CD4-positive, alpha-beta T cell treated with Interleukin-10 for 1 hour (primary cell): ENCODE measurements at regions not wholly inside any gene's neighbourhood (a gene's known extent, or its start where the extent isn't known, plus 50 kb on each side); places are given as distances from the start of the nearest gene placed in this dataset.
"Not testable (repeated sequence)": the region's sequence is repeated elsewhere in the genome, so short reads cannot be mapped to it uniquely, and the experiment has no call there.

Experiments
- DNase-seq: peaks from one replicate; pipeline ENCODE4 v3.0.0-alpha.2; 2020

DNA sequence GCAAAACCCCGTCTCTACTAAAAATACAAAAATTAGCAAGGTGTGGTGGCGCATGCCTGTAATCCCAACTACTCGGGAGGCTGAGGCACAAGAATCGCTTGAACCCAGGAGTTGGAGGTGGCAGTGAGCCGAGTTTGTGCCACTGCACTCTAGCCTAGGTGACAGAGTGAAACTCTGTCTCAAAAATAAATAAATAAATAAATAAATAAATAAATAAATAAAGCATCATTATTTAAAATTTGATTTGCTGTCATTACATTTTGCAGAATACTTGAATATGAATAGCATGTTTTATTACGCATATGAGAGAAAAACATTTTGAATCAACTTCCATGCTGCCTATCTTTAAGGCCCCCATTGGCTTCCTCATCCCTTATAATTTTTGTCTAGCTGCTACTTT is 53.4 kb upstream of the MED14 start:
- not testable (repeated sequence) for DNase-seq

DNA sequence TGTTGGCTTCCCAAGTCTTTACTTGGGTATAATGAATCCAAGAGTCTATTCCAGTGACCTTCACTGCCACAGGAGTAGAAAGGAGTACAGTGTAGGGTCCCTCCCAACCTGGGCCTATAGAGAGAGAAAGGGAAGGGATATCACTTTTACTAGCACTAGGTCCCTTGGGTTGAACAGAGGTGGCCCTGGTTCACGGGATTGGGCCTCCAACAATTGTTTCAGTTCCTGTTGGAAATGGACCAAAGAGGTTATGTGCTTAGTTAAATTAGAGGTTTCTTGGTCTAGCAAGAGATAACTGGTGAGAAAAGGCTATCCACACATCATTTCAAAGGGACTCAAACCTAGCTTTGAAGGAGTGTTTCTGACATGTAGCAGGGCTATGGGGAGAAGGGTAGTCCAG is 57.1 kb upstream of the MED14 start:
- no peak for DNase-seq

DNA sequence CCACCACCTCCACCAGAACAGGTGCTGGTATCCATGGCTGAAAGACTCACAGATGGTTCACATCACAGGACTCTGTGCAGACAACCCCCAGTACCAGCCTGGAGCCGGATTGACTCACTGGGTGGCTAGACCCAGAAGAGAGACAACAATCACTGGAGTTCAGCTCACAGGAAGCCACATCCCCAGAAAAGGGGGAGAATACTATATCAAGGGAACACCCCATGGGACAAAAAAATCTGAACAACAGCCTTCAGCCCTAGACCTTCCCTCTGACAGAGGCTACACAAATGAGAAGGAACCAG is 59.4 kb upstream of the MED14 start:
- DNase-seq: not testable (repeated sequence)

DNA sequence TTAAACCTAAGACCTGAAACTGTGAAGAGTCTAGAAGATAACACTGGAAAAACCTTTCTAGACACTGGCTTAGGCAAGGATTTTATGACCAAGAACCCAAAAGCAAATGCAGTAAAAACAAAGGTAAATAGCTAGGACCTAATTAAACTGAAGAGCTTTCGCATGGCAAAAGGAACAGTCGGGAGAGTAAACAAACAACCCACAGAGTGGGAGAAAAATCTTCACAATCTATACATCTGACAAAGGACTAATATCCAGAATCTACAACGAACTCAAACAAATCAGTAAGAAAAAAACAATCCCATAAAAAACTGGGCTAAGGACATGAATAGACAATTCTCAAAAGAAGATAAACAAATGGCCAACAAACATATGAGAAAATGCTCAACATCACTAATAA is 64.4 kb upstream of the MED14 start:
- DNase-seq: not testable (repeated sequence)

DNA sequence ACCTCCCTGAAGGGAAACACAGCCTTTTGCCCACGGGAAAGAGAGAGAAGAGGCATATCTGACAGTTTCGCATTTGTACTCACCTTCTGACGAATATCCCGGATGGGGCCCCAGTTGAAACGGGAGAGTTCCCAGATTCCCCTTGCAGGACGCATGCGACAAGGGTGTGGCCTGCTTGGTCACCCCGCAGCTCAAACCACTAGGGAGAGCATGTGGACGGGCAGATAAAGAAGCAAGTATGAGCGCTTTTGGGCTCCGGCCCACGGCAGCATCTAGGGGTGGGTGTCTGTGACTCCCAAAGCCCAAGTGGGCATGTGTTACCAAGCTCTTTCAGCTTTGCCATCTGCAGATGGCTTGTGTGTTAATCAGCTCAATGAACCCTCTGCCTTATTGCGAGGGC is 70.1 kb upstream of the MED14 start:
- no peak for DNase-seq

DNA sequence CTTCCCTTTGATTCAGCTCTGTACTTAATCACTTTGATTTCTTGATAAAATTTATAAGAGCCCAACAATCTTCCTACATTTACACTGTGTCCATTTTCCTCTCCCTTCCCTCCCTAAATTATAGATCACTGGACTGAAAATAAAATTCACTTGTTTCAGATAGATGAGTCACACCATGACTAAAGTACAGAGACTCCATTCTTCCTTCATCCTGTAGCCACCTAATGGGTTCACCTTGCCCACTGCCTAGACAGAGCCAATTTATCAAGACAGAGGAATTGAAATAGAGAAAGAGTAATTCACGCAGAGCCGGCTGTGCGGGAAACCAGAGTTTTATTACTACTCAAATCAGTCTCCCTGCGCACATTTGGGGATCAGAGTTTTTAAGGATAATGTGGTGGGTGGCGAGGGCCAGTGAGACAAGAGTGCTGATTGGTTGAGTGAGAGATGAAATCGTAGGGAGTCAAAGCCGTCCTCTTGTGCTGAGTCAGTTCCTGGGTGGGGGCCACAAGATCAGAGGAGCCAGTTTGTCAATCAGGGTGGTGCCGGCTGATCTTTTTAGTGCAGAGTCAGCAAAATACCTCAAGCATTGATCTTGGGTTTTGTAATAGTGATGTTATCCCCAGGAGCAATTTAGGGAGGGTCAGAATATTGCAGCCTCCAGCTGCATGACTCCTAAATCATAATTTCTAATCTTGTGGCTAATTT is 71.3 kb upstream of the MED14 start:
- DNase-seq: no peak

DNA sequence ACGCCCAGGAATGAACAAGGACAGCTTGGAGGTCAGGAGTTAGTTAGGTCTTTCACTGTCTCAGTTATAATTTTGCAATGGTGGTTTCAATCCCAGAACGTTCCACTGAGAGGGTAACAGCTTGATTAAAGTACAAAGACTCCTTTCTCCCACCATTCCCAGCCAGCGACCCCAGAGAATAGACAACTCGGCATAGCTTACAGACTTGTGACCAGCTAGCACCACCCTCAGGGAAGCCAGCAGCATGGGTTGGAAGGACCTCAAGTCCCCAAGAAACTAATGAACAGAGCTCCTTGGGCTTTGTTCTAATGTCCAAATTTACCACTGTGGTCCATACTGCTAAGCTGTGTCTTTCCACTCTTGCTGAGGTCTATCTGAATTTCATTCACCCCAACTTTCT is 72.0 kb upstream of the MED14 start:
- DNase-seq: no peak

DNA sequence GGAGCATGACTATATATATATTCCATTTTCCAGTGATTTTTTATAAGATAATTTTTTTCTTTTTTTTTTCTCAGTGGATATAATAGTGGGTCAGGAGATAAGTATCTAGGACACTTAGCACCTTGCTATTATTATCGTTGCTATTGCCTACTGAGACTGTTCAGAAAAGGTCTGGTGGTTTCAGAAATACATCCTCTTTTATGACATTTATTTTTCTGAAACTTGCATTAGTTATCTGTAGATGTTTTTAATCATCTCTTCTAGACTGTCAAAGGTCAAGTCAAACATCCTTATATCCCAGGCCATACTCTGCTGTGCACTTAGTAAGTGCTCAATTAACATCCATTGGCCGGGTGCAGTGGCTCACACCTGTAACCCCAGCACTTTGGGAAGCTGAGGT is 72.9 kb upstream of the MED14 start:
- no peak for DNase-seq

DNA sequence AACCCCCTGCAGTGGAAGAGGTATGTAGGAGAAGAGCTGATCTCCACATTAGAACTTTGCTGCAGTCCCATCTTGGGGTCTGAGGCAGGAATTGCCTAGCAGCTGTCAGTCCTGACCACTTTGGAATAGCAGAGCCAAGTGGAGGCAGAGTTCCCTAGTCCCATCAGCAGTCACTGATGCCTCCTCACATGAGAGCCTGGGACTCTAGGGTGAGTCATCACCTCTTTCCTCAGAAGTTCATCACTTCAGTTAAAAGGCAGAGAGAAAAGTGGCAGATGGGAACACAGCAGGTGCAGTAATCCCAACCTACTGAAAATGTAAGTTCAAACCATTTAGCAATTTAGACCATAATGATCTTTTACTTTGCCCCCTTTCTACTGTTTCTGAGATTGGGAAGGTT is 73.9 kb upstream of the MED14 start:
- DNase-seq: no peak

DNA sequence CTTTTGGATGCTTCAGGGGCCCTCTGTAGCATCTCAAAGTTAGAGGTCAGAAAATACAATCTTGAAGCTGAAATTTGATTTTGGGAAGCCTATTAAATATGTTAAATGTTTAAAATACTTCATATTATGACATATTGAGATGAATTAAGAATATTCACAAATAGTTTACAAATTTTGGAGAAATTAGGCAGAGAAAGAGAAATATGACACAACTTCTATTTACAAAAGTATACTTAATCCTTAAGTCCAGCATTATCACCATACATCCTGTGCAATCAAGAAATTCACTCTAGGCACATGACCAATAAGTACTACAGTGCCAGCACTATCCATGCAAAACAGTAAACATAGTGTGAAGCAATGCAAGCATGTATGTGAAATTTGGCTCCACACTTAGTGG is 79.7 kb upstream of the MED14 start:
- not testable (repeated sequence) for DNase-seq

DNA sequence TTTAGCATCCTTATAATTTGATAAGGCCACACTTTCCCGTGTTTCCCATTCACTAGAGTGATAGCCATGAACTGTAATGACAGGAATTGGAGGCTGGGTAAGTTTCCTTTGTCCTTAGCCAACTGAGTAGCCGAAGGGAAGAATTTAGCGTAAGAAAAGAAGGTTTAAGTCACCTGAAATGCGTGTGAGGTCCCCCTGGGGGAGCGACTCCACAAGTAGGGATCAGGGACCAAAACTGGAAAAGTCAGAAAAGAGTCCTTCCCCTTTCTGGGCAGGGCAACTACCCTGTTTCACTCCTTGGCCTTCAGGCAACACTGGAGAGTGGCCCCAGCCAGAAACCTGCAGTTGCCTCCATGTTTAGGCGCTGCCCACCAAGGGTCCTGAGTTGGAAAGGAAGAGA is 81.6 kb upstream of the MED14 start:
- no peak for DNase-seq

DNA sequence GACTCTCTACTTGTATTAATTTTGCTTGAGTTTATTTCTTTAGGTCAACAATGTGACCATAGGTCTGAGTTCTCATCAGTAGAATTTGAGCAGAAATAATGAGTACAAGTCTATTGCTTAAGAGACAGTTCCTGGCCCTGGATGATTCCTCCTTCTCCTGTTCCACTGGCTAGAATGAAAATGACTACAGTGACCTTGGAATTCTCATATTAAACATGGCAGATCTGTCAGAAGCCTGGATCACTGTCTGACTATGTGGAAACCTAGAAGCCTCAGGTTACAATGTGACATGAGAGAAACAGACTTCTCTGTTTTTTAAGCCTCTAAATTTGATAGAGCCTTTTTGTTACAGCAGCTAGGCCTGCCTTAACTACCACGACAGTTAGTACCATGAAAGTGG is 82.9 kb upstream of the MED14 start:
- no peak for DNase-seq

DNA sequence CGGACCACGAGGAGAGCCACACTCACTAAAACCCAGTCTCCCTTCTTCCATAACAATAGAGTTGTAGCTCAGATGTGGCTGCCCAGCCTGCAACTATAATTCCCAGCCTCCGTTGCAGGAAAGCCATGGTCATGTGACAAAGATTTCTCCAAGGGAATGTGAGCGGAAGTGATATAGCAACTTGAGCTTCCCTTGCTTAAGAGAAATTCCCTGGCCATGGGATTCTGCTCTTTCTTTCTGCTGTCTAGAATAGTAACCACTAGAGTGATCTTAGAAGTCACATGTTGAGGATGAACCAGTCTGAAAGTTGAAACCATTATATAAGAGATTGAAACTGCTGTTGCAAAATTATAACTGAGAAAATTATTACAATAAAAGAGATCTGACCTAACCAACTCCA is 86.4 kb upstream of the MED14 start:
- DNase-seq: no peak

DNA sequence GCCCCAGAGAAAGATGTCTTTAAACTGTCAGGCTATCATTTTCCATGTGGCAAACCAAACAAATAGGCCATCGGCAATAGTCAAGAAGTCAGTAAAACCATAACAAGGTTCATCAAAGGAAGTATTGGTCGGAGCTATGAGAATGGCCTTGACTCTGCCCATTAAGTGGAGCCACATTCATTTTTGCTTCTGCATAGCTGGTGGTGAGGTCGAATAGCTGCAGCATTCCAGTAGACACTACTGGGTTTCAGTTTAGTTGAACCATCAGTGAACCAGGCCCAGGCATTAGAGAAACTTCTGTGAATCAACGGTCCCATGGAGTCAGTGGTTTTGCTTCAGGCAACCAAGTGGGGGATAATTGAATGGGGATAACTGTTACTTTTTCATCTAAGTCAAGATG is 92.0 kb upstream of the MED14 start:
- no peak for DNase-seq

DNA sequence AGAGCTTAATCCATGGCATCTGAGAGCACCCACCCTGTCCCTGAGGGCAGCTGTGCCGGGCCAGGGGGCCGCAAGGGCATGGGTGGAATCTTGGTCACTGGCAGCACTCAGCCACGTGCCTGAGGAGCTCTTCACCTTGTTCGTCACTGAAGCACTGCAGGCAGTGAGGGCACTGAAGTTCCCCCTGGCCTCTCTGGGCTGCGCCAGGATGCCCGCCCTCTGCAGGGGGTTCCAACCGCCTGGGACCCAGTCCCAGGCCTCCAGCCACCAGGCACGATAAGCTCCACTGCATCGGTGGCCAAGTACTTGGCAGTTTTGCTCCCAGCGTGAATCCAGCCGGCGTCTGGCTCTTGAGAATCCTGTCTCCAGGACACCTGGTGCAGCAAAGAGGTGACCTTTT is 96.4 kb upstream of the MED14 start:
- DNase-seq: no peak

DNA sequence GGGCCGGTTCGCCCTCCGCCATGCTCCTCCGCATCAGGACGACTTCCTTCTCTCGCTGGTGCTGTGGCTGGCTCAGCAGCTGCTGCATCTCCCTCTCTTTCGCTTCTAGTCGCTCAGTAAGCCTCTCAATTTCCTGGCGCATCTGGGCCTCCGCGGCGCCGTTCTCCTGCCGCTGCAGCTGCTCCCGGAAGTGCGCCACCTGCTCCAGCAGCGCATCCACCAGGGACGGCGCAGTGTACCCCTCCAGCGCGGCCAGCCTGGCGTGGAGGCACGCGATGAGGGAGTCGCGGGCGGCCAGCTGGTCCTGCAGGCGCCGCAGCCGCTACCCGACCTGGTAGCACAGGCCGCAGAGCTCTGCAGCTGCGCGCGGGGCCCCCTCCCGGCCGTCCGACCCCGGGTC is 97.4 kb upstream of the MED14 start:
- DNase-seq: no peak

DNA sequence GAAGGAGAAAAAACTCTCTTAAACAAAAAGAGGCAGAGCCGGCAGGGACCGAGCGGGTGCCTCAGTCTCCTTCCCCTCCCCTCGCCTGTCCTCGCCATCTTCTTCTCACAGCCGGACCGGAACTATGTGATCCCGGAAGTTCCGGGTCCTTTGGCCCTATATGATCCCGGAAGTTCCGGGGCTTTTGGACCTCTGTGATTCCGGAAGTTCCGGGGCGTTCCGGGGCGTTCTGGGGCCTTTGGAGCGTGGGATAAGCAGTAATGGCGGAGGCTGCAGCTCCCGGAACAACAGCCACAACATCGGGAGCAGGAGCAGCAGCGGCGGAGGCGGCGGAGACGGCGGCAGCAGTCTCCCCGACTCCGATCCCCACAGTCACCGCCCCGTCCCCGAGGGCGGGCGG is 98.9 kb upstream of the MED14 start:
- DNase-seq: no peak

DNA sequence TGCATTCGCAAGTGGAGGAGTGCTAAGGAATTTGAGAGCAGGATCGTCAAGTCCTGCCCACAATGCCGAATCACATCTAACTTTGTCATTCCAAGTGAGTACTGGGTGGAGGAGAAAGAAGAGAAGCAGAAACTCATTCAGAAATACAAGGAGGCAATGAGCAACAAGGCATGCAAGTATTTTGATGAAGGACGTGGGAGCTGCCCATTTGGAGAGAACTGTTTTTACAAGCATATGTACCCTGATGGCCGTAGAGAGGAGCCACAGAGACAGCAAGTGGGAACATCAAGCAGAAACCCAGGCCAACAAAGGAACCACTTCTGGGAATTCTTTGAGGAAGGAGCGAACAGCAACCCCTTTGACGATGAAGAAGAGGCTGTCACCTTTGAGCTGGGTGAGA is 100.2 kb upstream of the MED14 start:
- no peak for DNase-seq

DNA sequence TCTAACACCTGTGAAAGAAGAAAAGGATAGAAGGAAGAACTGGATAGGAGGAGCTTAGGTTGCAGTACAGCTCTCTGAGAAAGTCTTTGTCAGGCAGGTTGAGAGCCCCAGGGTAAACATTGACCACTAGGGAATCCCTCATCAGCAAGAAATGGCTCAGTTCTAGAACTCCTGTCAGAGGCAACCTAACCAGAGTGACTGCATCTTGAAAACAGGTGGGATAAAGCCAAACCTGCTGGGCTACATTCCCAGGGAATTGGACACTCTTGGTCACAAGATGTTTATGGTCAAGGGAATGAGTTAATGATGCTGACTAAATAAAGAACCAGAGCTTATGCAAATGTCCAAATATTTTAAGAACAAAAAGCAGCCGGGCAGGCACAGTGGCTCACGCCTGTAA is 108.3 kb upstream of the MED14 start:
- DNase-seq: no peak

DNA sequence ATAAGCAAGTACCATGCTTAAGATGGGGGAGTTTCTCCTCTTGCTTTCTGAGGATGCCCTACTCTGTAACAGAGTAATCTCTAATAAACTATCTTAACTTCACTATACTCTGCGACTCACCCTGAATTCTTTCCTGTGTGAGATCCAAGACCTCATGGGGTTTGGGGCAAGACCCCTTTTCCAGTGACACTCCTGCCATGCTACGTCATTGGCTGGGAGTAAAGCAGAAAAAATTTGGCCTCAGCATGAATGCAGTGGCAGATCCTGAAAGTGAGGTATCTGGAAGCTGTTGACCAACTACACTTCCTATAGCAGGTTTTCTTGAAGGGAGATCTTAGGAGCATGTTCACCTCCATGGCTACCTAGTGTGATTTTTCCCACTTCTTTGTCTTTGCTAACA is 109.1 kb upstream of the MED14 start:
- no peak for DNase-seq

DNA sequence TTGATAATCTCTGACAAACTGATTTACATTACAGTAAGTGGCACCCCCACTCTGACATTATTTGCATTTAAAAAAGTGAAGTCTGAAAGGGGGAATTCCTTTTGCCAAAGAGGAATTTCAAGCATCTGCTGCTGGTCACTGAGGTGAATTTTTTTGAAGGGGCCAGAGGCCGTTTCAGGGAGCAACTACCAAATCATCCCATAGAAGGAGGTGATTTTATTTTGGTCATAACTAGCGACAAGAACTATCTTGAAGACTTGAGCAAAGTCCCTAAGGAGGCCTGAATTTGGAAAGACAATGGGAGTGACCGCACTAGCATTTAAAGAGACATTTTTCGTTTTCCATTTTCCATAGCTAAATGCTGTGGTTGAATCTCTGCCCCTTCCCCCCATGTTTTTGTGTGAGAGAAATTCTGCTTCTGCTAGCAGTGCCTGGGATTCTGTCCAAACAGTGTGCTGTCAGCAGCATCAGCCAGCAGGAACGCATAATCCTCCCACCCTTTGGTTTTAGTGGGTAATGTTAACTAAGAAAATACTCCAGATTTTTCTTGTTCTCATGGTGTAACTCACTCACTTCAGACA is 110.1 kb upstream of the MED14 start:
- DNase-seq: no peak

DNA sequence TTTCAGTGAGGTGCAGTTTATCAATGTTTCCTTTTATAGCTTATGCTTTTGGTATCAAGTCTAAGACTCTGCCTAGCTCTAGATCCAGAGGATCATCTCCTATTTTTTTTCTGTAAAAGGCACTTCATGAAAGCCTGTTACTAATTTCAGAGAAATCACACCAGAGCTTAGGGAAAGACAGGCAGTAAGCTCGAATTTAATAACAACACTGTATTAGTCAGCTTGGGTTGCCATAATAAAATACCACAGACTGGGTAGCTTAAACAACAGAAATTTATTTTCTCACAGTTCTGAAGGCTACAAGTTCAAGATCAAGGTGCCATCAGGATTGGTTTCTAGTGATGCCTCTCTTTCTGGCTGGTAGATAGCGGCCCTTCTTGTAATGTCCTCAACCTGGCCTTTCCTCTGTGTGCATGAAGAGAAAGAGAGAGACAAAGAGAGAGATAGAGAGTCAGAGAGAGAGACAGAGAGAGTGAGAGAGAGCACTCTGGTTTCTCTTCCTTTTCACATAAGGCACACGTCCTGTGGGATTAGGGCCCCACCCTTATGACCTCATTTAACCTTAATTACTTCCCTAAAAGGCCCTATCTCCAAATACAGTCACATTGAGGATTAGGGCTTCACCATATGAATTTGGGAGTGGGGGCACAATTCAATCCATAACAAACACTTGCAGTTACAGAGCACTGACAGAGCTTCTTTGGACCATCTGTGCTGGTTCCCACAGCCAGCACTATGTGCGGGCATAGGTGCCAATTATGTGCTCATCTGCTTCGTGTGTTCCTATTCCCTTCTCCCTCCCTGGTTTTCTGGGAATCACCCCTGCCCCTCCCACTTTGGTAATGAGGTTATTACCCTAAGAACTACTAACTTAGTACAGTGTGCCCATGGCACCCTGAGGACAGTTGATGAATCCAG is 114.8 kb upstream of the MED14 start:
- DNase-seq: no peak

DNA sequence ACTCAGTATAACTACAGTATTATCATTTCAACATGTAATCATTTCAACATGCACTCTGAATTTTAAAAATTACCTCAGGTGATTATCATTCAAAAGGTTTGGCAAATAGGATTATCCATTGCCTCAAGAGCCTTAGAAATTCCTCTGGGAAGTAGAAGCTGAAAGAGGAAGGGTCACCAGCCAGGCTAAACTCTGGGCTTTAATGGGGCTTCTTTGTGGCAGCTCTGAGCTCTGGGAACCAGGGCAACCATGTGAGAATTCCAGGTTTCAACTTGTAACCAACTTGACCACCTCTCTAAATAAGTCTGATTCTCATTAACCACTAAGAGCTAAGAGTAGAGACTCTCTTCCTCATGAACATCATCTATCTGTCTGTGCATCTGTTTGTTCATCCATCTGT is 117.2 kb upstream of the MED14 start:
- no peak for DNase-seq
